ENCODE measurements at regions not wholly inside any gene's neighbourhood (a gene's known extent, or its start where the extent isn't known, plus 50 kb on each side); places are given as distances from the start of the nearest gene placed in this dataset.
A peak's percentile ranks its signal among the peaks of the same experiment; 100 is the strongest.

DNA sequence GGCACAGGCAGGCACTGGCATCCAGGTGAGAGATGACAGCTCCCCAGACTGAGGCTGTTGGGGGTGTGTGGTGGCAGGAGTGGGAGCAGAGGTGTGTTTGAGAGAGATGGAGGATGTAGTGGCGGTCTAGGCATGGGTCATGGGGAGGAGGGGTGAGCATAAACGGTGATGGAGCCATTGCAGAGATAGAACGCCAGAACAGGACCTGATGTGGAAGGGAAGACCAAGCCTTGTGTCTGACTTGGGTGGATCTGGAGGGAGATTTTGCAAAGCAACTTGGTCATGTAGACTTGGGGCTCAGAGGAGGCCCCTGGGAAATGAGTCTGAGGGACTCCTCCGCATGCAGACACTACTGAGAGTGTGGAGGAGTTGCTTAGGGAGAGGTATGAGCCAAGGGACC, 50.0 kb upstream of the CLDN5 start:
- H3K4me3 ChIP-seq: no peak overlapping the region

DNA sequence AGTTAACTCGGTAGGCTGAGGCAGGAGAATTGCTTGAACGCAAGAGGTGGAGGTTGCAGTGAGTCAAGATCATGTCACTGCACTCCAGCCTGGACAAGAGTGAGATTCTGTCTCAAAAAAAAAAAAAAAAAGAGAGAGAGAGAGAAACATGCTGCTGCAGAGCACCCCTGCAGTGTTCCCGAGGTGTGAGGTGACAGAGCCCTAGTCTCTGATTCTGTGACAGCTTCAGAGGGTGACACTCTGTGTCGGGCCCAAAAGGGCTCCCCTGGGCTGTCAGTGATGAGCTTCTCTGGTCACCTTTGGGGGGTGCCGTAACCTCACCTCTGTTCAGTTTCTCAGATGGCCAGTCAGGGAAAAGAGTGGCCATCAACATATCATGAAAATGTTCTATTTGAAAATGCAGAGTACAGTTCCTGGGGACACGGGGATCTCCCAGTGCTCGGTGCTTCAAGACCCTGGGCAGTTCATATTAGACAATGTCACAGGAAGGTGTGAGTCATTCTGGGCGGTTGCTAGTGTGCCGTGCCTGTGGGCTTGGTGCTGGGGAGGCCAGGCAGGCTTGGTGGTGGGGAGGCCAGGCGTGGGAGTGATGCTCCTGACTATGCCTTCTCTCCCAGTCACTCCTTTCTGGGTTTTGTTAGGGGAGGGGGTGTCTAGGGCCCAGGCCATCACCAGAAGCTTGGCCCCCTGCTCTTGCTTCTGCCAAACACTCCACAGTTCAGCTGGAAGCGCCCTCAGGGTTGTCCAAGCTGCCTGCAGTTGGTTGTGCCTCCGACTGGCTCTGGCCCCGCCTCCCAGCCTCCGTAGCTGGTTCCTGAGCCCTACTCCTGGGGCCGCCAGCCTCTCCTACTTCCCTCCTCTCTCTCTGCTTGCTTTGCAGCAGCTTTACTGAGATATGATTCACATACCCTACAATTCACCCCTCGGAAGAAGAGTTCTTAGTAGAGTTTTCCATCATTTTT, 52.5 kb upstream of the CLDN5 start:
- peak; percentile 27 to 46 for DNase-seq
- Histone ChIP-seq H3K4me3 (no peak overlapping the region), H3K9me3 (replicated peaks) (no peaks in the 10 kb centered on the region), H3K36me3 (no peaks in the 10 kb centered on the region), H3K4me1 (peaks cover 9% of the 10 kb centered on the region), H3K27ac (no peak overlapping the region), H3K27me3 (no peaks in the 10 kb centered on the region)

More for the DNA sequence above, 50.0 kb upstream of the CLDN5 start:
- DNase-seq: no peak
- H3K36me3 ChIP-seq: no peaks in the 10 kb centered on the region
- H3K9me3 ChIP-seq (replicated peaks): no peaks in the 10 kb centered on the region
- peaks cover 4% of the 10 kb centered on the region for H3K4me1 ChIP-seq
- H3K27ac ChIP-seq: no peak overlapping the region
- H3K27me3 ChIP-seq: no peaks in the 10 kb centered on the region

DNA sequence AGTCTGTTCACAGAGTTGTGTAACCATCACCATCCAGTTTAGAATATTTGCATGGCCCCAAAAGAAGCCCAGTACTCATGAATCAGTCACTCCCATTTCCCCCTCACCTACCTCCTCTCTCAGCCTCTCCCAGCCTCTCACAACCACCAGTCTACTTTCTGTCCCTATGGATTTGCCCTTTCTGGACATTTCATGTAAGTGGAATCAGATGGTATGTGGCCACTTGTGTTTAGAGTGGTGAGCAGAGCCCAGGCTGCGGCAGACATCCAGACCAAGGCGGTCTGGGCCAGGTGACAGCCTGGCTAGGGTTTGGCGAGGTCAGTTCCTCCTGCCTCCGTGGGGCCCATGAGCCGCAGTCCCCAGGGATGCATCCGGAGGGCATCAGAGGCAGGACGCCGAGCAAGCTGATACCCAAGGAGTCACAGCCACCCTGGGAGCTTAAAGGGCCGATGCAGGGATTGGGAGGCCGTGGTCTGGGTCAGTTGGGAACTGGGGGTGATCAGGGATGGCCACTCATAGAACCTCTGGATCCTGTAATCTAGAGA, 53.3 kb upstream of the CLDN5 start:
- Histone ChIP-seq H3K27ac (no peak overlapping the region), H3K4me1 (peaks cover 9% of the 10 kb centered on the region)

DNA sequence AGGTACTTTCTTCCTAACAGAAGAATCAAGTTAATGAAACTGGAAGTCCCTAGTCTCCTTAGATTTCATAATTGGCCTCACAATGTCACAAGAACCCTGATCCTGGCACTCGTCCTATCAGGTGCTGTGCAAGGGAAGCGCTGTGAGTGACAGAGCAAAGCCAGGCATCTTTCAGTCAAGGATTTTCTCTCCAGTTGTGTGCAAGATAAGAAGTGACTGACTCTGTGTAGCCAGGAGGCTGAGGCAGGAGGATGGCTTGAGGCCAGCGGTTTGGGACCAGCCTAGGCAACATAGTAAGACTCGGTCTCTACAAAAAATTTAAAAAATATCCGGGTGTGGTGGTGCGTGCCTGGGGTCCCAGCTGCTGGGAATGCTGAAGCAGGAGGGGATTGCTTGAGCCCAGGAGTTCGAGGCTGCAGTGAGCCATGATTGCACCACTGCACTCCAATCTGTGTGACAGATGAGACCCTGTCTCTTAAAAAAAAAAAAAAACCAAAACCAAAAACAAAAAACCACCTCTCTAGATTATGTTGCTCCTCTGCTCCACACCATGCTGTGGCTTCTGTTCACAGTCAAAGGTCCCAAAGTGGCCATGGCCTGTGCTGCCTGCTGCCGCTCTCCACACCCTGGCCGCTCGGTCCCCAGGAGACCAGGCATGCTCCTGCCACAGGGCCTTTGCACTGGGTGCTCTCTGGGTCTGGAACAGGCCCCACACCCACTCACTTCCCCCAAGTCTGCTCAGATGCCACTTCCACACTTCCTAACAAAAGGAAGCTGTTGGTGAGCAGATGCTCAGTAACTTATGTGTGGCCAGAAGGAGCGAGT, 54.2 kb upstream of the CLDN5 start:
- Histone ChIP-seq H3K4me1 (peaks cover 9% of the 10 kb centered on the region), H3K4me3 (no peak overlapping the region), H3K36me3 (no peaks in the 10 kb centered on the region), H3K9me3 (replicated peaks) (no peaks in the 10 kb centered on the region), H3K27me3 (no peaks in the 10 kb centered on the region), H3K27ac (no peak overlapping the region)
- DNase-seq: no peak

More for the DNA sequence above, 53.3 kb upstream of the CLDN5 start:
- Histone ChIP-seq H3K27me3 (no peaks in the 10 kb centered on the region), H3K36me3 (no peaks in the 10 kb centered on the region), H3K4me3 (no peak overlapping the region), H3K9me3 (replicated peaks) (no peaks in the 10 kb centered on the region)
- no peak for DNase-seq

DNA sequence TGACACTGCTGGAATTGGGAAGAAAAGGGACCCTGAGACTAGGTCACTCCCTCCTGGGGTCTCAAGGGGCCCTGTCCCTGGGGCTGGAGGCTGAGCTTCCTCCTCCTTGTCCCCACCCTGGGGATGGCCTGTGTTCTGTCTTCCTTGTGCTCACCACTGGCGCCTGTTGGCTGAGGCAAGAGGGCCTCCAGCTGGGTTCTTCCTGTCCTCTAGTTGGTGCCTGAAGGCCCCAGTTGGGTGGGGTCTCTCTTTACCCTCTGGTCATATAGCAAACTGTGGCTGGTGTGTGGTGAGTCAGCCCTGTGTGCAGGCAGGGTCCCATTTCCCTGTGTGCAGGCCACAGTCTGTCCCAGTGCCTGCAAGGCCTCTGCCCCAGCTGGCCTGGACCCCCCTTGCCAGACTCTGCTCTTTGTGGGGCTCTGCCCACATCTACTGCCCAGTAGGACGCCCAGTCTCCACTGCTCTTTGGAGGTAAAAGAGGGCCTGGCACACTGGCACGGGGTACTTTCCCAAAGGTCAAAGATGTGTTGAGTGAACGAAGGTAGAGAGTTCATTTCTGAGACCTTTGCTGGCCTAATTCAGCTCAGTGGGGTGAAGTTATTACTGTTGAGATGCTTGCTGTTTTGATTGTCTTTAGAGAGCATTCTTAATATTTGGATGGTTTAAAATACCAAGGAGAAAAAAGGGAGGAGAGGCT, 55.1 kb upstream of the CLDN5 start:
- Histone ChIP-seq H3K27me3 (no peaks in the 10 kb centered on the region), H3K4me3 (no peak overlapping the region), H3K27ac (no peak overlapping the region), H3K4me1 (peaks cover 9% of the 10 kb centered on the region), H3K9me3 (replicated peaks) (no peaks in the 10 kb centered on the region), H3K36me3 (no peaks in the 10 kb centered on the region)
- peak; percentile 36 to 38 for DNase-seq

DNA sequence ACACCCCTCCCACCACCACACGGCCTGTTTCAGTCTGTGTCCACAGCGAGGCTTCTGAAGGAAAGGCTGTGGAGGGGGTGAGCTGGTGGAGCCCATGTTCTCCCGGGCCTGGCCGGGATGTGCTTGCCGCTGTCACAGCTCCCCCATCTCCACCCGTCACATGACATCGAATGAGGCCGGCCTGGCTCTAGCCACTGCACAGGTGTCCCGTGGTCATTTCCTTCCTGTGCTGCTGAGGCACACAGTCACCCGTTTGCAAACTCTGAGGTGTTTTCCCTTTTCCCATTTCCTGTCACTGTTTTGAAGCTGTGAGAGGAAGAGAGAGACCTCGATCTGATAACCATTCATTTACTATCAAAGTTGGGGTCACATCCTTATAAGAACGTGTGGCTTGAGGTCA, 55.7 kb upstream of the CLDN5 start:
- no peaks in the 10 kb centered on the region for H3K9me3 ChIP-seq (replicated peaks)
- no peaks in the 10 kb centered on the region for H3K27me3 ChIP-seq
- peaks cover 9% of the 10 kb centered on the region for H3K4me1 ChIP-seq
- no peak overlapping the region for H3K27ac ChIP-seq
- H3K4me3 ChIP-seq: no peak overlapping the region
- H3K36me3 ChIP-seq: no peaks in the 10 kb centered on the region
- peak; percentile 22 to 37 for DNase-seq

DNA sequence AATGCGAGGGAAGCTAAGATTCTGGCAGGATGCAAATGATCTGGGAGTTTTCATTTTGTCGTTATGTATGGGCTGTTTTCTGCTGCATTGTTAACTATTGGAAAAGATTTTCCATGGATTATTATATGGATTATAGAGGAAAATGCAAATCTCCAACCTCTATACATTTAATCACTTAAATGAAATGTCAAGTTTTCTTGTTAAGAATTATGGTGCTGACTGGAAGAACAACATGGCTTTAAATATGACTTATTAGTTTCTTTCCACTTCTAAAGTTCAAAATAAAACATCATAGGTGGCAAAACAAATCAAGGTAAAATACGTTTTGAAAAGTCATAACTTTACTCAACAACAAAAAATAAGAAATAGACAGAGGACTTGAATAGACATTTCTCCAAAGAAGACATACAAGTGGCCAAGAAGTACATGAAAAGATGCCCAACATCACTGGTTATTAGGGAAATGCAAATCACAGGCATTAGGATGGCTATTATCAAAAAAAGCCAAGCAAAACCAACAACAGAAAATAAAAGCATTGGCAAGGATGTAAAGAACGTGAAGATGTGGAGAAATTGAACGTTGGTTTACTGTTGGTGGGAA, 56.2 kb upstream of the CLDN5 start:
- Histone ChIP-seq H3K27ac (no peak overlapping the region), H3K27me3 (no peaks in the 10 kb centered on the region), H3K4me1 (peaks cover 9% of the 10 kb centered on the region), H3K4me3 (no peak overlapping the region), H3K9me3 (replicated peaks) (no peaks in the 10 kb centered on the region), H3K36me3 (no peaks in the 10 kb centered on the region)
- no peak for DNase-seq

DNA sequence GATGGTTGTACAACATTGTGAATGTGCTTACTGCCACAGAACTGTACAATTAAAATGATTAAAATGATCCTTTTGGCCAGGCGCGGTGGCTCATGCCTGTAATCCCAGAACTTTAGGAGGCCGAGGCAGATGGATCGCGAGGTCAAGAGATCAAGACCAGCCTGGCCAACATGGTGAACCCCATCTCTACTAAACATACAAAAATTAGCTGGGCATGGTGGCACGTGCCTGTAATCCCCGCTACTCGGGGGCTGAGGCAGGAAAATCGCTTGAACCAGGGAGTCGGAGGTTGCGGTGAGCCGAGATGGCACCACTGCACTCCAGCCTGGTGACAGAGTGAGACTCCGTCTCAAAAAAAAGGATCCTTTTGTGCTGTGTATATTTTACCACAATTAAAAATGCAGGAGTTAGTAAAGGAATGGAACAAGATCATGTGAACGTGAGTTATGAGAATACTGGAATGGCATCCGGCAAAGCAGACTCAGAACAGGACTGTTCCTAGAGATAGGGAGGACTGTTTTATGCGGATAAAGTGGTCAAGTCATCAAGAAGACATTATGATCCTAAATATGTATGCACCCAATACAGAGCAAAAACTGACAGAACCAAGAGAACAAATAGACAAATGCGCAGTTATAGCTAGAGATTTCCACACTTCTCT, 58.0 kb upstream of the CLDN5 start:
- Histone ChIP-seq H3K36me3 (no peaks in the 10 kb centered on the region), H3K4me1 (peaks cover 9% of the 10 kb centered on the region), H3K27ac (no peak overlapping the region), H3K9me3 (replicated peaks) (no peaks in the 10 kb centered on the region), H3K27me3 (no peaks in the 10 kb centered on the region), H3K4me3 (no peak overlapping the region)
- no peak for DNase-seq

DNA sequence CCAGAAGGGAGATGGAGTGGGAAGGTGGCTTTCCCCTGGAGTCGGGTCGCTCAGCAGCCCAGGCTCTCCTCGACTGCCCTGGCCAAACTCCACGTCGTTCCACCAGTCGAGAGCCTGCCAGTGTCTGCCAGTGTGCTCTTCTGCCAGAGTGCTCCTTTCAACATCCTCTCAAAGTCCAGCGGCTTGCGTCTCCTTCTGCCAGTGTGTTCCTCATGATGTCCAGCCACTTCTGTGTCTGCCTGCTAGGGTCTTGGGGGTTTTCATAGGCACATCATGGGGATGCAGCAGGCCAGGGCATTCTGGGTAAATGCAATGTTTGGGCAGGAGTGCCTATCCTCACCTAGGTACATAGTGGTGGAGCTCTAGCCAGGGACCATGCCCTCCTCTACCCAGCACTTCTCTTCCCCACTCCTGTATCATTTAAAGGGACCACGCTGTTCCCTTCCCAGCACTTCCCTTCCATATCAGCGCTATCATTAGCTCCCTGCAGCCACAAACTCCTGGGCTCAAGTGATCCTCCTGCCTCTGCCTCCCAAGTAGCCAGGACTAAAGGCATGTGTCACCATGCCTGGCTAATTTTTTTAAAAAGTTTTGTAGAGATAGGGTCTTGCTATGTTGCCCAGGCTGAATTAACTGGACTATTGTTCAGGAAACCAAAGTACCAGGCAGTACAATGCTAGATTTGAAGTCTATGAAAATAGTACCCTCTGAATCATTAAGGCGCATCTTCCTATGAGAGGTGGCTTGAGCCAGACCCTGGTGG, 62.9 kb upstream of the CLDN5 start:
- H3K27ac ChIP-seq: no peak overlapping the region
- H3K9me3 ChIP-seq (replicated peaks): no peaks in the 10 kb centered on the region
- H3K27me3 ChIP-seq: no peaks in the 10 kb centered on the region
- no peaks in the 10 kb centered on the region for H3K36me3 ChIP-seq
- no peaks in the 10 kb centered on the region for H3K4me1 ChIP-seq
- no peak for DNase-seq
- no peak overlapping the region for H3K4me3 ChIP-seq

DNA sequence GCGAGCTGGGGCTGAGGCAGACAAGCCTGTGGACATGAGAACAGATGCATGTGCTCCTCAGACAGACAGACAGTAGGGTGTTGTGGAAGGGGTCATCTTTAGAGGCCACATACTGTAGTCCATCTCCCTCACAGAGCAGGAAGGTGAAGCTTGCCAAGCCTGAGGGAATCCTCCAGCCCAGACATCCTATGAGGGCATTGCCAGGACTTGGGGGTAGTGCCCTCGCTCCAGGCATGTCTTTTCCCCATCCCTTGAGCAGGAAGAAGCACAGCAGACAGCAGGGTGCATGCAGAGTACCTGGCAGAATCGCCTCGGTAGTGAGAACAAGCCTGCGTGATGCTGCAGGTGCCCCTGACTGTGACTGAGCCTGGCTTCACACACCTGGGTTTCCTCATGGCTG, 66.5 kb upstream of the CLDN5 start:
- no peaks in the 10 kb centered on the region for H3K36me3 ChIP-seq
- no peak for DNase-seq
- H3K4me3 ChIP-seq: no peak overlapping the region
- H3K4me1 ChIP-seq: no peaks in the 10 kb centered on the region
- H3K9me3 ChIP-seq (replicated peaks): no peaks in the 10 kb centered on the region
- H3K27ac ChIP-seq: no peak overlapping the region
- no peaks in the 10 kb centered on the region for H3K27me3 ChIP-seq

DNA sequence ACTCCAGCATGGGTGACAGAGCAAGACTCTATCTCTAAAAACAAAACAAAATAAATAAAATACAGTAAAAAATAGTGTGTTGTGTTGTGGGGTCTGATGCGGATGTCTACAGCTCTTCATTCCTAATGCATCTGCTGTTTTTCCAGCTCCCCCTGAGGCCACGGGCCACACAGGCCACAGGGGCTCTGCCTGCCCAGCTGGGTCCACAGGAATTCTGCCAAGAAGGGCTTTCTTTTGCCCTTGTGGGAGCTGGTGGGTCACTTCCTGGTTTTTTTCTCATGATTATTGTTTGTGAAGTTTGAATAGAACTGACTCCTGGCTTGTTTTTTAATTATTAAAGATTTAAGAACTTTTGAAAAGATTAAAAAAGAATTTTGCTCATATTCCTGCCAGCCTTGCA, 67.4 kb upstream of the CLDN5 start:
- DNase-seq: peak; percentile 16 to 27
- Histone ChIP-seq H3K36me3 (no peaks in the 10 kb centered on the region), H3K27me3 (no peaks in the 10 kb centered on the region), H3K9me3 (replicated peaks) (no peaks in the 10 kb centered on the region), H3K4me1 (no peaks in the 10 kb centered on the region), H3K27ac (no peak overlapping the region), H3K4me3 (no peak overlapping the region)

DNA sequence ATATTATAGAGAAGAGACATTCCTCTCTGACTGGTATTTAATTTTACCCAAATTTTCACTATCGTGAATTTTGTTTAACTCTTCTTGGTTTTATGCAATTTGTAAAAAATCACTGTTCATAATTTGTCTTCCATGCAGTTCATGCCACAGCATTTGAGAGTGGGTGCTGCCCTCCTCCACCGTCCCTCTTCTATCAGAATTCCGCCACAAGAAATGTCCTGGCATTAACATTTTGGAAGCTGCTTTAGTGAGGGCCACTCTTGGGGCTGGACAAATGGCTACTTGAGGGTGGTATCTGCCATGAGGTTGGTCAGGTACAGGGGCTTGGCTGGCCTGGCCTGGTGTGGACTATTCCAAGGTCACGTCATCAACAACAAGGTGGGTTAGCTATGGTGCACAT, 68.3 kb upstream of the CLDN5 start:
- DNase-seq: no peak
- Histone ChIP-seq H3K27ac (no peak overlapping the region), H3K36me3 (no peaks in the 10 kb centered on the region), H3K4me1 (no peaks in the 10 kb centered on the region), H3K4me3 (no peak overlapping the region), H3K9me3 (replicated peaks) (no peaks in the 10 kb centered on the region), H3K27me3 (no peaks in the 10 kb centered on the region)

DNA sequence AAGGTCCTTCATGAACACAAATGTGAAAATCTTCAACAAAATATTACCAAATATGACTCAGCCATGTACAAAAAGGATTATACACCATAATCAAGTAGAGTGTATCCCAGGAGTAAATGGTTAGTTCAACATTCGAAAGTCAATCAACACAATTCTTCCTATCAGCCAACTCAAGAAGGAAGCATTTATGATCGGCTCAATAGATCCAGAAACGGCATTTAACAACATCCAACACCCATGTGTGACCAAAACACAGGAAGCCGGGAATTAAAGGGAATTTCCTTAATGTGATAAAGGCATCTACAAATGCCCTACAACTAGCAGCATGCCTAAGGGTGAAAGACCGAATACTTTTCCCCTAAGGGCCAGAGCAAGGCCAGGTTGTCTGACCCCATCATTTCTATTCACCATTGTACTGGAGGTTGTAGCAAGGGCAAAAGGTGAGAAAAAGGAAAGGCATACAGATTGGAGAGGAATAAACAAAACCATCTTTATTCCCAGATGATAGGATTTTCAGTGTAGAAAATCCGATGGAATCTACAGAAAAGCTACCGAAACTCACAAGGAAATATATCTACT, 69.9 kb upstream of the CLDN5 start:
- Histone ChIP-seq H3K4me1 (no peaks in the 10 kb centered on the region), H3K27ac (no peak overlapping the region), H3K36me3 (no peaks in the 10 kb centered on the region), H3K9me3 (replicated peaks) (no peaks in the 10 kb centered on the region), H3K4me3 (no peak overlapping the region), H3K27me3 (no peaks in the 10 kb centered on the region)
- no peak for DNase-seq
